Dedifferentiated amniotic fluid mesenchymal stem cell (primary cell): ENCODE measurements at regions not wholly inside any gene's neighbourhood (a gene's known extent, or its start where the extent isn't known, plus 50 kb on each side); places are given as distances from the start of the nearest gene placed in this dataset.
"Not testable (repeated sequence)": the region's sequence is repeated elsewhere in the genome, so short reads cannot be mapped to it uniquely, and the experiment has no call there.

Experiments used
- DNase-seq: peaks from one replicate; pipeline ENCODE4 v3.0.0-alpha.2; 2016; ENCODE audit errors: extremely low spot score

GRCh38 chr4:11710453-11711093 is 281.9 kb upstream of the HS3ST1 start:
- DNase-seq, result no peak

- no peak for DNase-seq
Measured at GRCh38 chr4:11704186-11704830, 275.6 kb upstream of the HS3ST1 start.

GRCh38 chr4:11702886-11703557 is 274.3 kb upstream of the HS3ST1 start:
- no peak for DNase-seq

- DNase-seq, result no peak
Measured at GRCh38 chr4:11701966-11702725, 273.5 kb upstream of the HS3ST1 start.

- DNase-seq, result peak; percentile 49
Measured at GRCh38 chr4:11700751-11701226, 272.1 kb upstream of the HS3ST1 start.

- DNase-seq, result peak; percentile 54
Measured at GRCh38 chr4:11698846-11699590, 270.3 kb upstream of the HS3ST1 start.

- no peak for DNase-seq
Measured at GRCh38 chr4:11698033-11698432, 269.3 kb upstream of the HS3ST1 start.

GRCh38 chr4:11693693-11694092 is 265.0 kb upstream of the HS3ST1 start:
- DNase-seq, result no peak

- no peak for DNase-seq
Measured at GRCh38 chr4:11691236-11691635, 262.5 kb upstream of the HS3ST1 start.

- no peak for DNase-seq
Measured at GRCh38 chr4:11687727-11688126, 259.0 kb upstream of the HS3ST1 start.

GRCh38 chr4:11685481-11685880 is 256.8 kb upstream of the HS3ST1 start:
- DNase-seq, result no peak

GRCh38 chr4:11675051-11675800 is 246.5 kb upstream of the HS3ST1 start:
- no peak for DNase-seq

- DNase-seq, result no peak
Measured at GRCh38 chr4:11670304-11670703, 241.6 kb upstream of the HS3ST1 start.

GRCh38 chr4:11669156-11669555 is 240.5 kb upstream of the HS3ST1 start:
- no peak for DNase-seq

GRCh38 chr4:11663114-11663513 is 234.4 kb upstream of the HS3ST1 start:
- no peak for DNase-seq

- DNase-seq, result no peak
Measured at GRCh38 chr4:11650801-11651596, 222.3 kb upstream of the HS3ST1 start.

- no peak for DNase-seq
Measured at GRCh38 chr4:11647433-11647832, 218.7 kb upstream of the HS3ST1 start.

- DNase-seq, result not testable (repeated sequence)
Measured at GRCh38 chr4:11643081-11643480, 214.4 kb upstream of the HS3ST1 start.

- DNase-seq, result no peak
Measured at GRCh38 chr4:11640584-11640983, 211.9 kb upstream of the HS3ST1 start.

GRCh38 chr4:11636551-11636950 is 207.9 kb upstream of the HS3ST1 start:
- DNase-seq, result no peak
